Esophagus muscularis mucosa (tissue), 4 donors: ENCODE measurements at regions not wholly inside any gene's neighbourhood (a gene's known extent, or its start where the extent isn't known, plus 50 kb on each side); places are given as distances from the start of the nearest gene placed in this dataset.

ENCODE experiments used
- DNase-seq: peaks from one replicate; pipeline ENCODE4 v3.0.0-alpha.2; 2017; ENCODE audit errors: extremely low spot score
- H3K27ac ChIP-seq, 4 donors: fragments of 200-600 bp; sonication (generic); replicated peaks in 1 of 4; 1 replicate in 3 of 4; 2 replicates in 1 of 4; pipeline ENCODE4 v1.5.1; 2016 to 2019; ENCODE audit warnings: mild to moderate bottlenecking in 1 of 4
- H3K27me3 ChIP-seq, 4 donors: fragments of 200-600 bp; sonication (generic); one replicate each; pipeline versions ENCODE4 v1.5.1 to v1.6.0; 2016 to 2019
- H3K36me3 ChIP-seq, 4 donors: fragments of 200-600 bp; sonication (generic); one replicate each; pipeline ENCODE4 v1.5.1; 2016 to 2019
- H3K4me1 ChIP-seq, 4 donors: fragments of 200-600 bp; sonication (generic); one replicate each; pipeline ENCODE4 v1.5.1; 2016 to 2019
- H3K4me3 ChIP-seq, 4 donors: fragments of 200-600 bp; sonication (generic); 1 replicate in 2 of 4; 2 replicates in 2 of 4; pipeline ENCODE4 v1.5.1; 2016 to 2019; ENCODE audit warnings: mild to moderate bottlenecking in 4 of 4, moderate library complexity in 1 of 4
- H3K9me3 ChIP-seq, 4 donors: fragments of 200-600 bp; sonication (generic); 1 replicate in 3 of 4; 2 replicates in 1 of 4; pipeline ENCODE4 v1.5.1; 2016 to 2019
- EP300 ChIP-seq: sonication (generic); formaldehyde crosslinking; IDR thresholded peaks from one replicate; pipeline ENCODE4 v1.6.1; 2017; ENCODE audit warnings: antibody characterized with exemption
- POLR2A ChIP-seq: fragments of 450-650 bp; IDR thresholded peaks from one replicate; pipeline ENCODE4 v1.6.1; 2017; ENCODE audit warnings: antibody characterized with exemption, moderate library complexity, mild to moderate bottlenecking, low read depth
- POLR2AphosphoS5 ChIP-seq, 2 donors: sonication (generic); formaldehyde crosslinking; IDR thresholded peaks; one replicate each; pipeline ENCODE4 v1.6.1; 2017; ENCODE audit warnings: antibody characterized with exemption in 2 of 2
- WGBS: methylation state at CpG from one replicate; pipeline ENCODE4 v1.1.5; 2018; 5-methylcytosine and 5-hydroxymethylcytosine counted together
- intact Hi-C: fragments of 100-400 bp; cut with DNase I; formaldehyde crosslinking; loops from one replicate; pipeline ENCODE4 v1.15.1; 2023
- TF ChIP-seq, protein P1 (sequence below), 3 experiments: fragments of 200-600 bp in 2 of 3; fragments of 450-650 bp in 1 of 3; sonication (generic) in 2 of 3; IDR thresholded peaks; one replicate each; pipeline ENCODE4 v1.5.1; 2017 to 2019; ENCODE audit warnings: antibody characterized with exemption in 3 of 3, mild to moderate bottlenecking in 2 of 3, moderate library complexity in 1 of 3

DNA sequence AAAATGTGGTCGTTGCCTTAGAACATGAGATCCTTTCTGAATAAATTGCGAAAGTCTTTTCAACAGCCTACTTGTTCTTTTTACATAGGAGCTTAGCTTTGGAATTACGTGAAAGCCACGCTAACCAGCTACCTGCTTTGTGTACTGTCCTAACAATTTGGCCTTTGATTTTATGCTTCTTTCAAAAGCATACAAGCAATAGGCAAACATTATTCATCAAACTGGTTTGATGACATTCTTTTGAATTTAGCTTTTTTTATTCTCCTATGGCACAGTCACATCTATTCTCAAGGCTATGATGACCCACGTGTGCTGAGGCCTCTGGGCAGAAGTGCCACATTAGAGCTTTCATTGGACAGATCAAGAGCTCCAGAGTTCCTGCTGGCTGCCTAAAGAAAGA is 178.0 kb upstream of the DPT start:
- Histone ChIP-seq H3K27ac (no peak overlapping the region), H3K36me3 (no peaks in the 10 kb centered on the region), H3K9me3 (no peaks in the 10 kb centered on the region), H3K4me3 (no peak overlapping the region), H3K4me1 (no peaks in the 10 kb centered on the region), H3K27me3 (no peaks in the 10 kb centered on the region)
- no peak for DNase-seq
- 79% methylated on average over 5 of the region's 5 CpGs for WGBS
- intact Hi-C loops = no loop called here
- no peak for TF ChIP-seq POLR2A
- no peak for TF ChIP-seq EP300
- TF ChIP-seq, protein P1, sequence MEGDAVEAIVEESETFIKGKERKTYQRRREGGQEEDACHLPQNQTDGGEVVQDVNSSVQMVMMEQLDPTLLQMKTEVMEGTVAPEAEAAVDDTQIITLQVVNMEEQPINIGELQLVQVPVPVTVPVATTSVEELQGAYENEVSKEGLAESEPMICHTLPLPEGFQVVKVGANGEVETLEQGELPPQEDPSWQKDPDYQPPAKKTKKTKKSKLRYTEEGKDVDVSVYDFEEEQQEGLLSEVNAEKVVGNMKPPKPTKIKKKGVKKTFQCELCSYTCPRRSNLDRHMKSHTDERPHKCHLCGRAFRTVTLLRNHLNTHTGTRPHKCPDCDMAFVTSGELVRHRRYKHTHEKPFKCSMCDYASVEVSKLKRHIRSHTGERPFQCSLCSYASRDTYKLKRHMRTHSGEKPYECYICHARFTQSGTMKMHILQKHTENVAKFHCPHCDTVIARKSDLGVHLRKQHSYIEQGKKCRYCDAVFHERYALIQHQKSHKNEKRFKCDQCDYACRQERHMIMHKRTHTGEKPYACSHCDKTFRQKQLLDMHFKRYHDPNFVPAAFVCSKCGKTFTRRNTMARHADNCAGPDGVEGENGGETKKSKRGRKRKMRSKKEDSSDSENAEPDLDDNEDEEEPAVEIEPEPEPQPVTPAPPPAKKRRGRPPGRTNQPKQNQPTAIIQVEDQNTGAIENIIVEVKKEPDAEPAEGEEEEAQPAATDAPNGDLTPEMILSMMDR (IDR thresholded peaks at IDR 0.05) = no peak
- TF ChIP-seq POLR2AphosphoS5 (IDR thresholded peaks at IDR 0.05) = no peak

- Histone ChIP-seq H3K4me1 (no peaks in the 10 kb centered on the region), H3K9me3 (no peaks in the 10 kb centered on the region), H3K4me3 (no peak overlapping the region), H3K27me3 (no peaks in the 10 kb centered on the region), H3K27ac (no peak overlapping the region), H3K36me3 (no peaks in the 10 kb centered on the region)
- no peak for DNase-seq
- intact Hi-C loops = no loop called here
- TF ChIP-seq EP300 (no peak), POLR2A (no peak), POLR2AphosphoS5 (IDR thresholded peaks at IDR 0.05) (no peak)
- TF ChIP-seq, protein P1 (IDR thresholded peaks at IDR 0.05) = no peak
Observed at GRCh38 chr1:168907786-168908348, 178.9 kb upstream of the DPT start.

DNA sequence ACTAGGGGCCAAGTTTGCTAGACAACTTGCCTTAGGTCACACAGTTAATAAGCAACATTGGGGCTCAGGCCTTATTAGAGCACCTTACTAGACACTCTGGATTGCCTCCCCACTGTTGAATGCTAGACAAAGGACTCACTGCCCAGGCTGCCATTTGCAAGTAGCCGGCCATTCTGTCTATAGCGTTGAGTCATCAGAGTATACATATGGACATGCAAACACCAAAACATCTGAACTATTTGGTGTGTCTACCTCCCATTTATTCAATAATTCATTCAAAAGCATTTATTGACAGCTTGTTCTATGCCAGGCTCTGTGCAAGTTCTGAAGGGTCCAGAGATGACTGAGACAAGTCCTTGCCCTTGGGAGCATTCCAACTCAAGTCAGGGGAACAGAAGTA is 181.4 kb upstream of the DPT start:
- H3K36me3 ChIP-seq = no peaks in the 10 kb centered on the region
- WGBS = 80% methylated on average over 1 of the region's 2 CpGs
- DNase-seq = no peak
- TF ChIP-seq POLR2AphosphoS5 (IDR thresholded peaks at IDR 0.05) (no peak), POLR2A (no peak), EP300 (no peak)
- TF ChIP-seq, protein P1 (IDR thresholded peaks at IDR 0.05) = no peak
- H3K27me3 ChIP-seq = no peaks in the 10 kb centered on the region
- intact Hi-C loops = no loop called here
- no peak overlapping the region for H3K4me3 ChIP-seq
- no peaks in the 10 kb centered on the region for H3K9me3 ChIP-seq
- H3K27ac ChIP-seq = no peak overlapping the region
- H3K4me1 ChIP-seq = no peaks in the 10 kb centered on the region

- Histone ChIP-seq H3K36me3 (no peaks in the 10 kb centered on the region), H3K27me3 (no peaks in the 10 kb centered on the region), H3K4me3 (no peak overlapping the region), H3K4me1 (no peaks in the 10 kb centered on the region), H3K9me3 (no peaks in the 10 kb centered on the region), H3K27ac (no peak overlapping the region)
- no peak for DNase-seq
- intact Hi-C loops = no loop called here
- TF ChIP-seq POLR2A (no peak), EP300 (no peak), POLR2AphosphoS5 (IDR thresholded peaks at IDR 0.05) (no peak)
- TF ChIP-seq, protein P1 (IDR thresholded peaks at IDR 0.05) = no peak
Observed at GRCh38 chr1:168911370-168911769, 182.4 kb upstream of the DPT start.
